Occipital lobe (tissue), 1 donor: ENCODE measurements at regions not wholly inside any gene's neighbourhood (a gene's known extent, or its start where the extent isn't known, plus 50 kb on each side); places are given as distances from the start of the nearest gene placed in this dataset.

Source experiments
- DNase-seq: peaks from one replicate; lab custom pipeline; 2025; lab: John Stamatoyannopoulos, UW

DNA sequence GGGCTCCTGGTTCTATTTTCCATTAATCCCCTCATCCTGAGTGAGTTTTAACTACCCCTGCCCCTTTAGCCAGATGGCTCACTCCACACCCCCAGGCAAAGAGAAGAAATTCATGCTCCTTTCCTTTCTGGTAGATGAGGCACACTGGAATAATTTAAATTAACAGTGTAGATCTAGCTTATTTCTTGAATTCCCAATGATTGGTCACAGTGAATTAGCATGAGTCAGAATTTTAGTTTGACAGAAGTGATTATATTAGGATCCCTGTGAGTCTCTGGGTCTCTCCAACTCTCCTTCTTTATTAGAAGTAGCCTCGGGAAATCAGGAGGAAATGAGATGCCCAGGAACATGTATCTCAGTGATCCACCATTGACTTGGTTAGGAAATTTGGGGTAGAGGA, 103.1 kb upstream of the KAZN start:
- no peak for DNase-seq

DNA sequence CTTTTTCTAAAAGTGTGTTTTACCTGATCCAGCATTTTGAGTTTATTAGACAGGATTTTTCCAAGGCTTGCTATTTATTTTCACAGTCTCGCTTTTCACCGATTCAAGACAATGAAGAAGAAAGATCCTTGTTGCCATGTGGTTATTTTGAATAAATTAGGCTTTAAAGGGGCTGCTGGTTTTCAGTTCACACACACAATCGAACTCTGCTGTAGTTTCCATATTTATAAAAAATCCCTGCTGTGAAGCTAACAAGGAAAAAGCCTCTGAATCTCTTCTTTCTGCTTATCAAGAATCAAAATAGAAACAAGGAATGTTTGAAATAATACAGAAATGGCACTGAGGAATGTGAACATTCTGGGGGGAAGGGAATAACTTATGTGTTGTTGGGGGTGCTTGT, 102.5 kb upstream of the KAZN start:
- DNase-seq: no peak

DNA sequence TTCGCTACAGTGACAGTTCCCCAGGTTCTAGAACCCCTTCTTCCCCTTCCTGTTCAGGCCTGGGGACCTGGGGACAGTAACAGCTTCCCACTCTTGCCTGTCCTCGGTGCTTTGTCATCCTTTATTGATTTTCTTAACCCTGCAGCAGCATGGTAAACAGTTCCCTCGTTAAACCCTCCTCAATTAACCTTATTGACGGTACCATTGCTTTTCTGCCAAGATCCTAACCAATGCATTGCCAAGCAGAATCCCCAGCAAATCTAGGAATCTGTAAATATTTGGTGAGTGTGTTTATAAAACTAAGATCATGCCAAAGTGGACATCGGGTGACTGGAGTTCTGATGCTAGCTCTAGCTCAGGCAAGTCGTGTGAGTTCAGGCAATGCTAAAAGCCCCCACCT, 99.6 kb upstream of the KAZN start:
- DNase-seq: no peak

DNA sequence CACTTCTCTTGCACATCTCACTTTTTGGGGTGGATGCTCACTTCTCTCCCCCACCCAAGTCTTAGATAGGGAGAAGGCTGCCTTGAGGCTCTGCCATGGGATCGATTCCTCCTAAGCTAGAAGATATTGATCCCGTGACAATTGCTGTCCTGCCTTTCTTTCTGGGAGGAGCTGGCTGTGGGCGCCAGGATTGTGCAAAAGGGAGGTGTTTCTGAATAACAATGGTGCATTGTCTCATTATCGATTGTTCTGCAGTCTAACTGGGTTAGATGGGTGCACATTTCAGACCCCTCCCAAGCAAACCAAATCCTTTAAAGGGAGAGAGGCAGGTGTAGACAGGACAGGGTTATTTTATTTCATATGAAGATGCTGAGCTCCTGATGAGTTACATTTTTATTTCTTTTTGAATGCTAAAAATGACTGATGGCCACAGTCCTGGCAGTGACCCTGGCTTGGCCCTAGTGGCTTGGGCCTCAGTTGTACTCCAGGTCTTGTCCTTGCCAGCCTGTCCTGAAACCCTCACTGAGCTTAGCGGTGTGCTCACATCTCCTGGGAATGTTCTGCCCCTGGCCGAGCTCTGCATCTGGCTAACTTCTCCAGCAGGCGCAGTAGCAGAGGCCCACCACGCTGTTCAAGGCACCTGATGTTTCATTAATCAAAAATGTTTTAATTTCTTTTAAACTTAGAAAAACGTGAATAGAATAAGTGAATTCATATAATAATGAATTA, 99.0 kb upstream of the KAZN start:
- DNase-seq: no peak

DNA sequence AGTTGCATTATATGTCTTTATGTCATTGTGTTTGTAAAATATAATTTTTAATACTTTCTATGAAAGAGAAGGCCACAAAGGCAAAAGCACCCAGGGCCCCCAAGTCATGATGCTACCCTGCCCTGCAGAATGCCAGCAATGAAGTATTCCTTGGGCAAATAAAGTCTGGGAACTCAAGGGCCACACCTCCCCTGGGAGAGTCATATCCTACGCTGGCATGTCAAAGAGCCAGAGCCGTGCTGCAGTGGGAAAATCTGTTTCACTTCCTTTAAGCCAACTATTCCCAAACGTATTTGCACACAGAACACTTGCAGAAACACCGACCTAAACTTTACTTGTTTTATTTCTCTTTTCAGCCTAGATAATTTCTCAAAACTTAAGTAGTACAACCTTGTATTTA, 98.4 kb upstream of the KAZN start:
- no peak for DNase-seq

DNA sequence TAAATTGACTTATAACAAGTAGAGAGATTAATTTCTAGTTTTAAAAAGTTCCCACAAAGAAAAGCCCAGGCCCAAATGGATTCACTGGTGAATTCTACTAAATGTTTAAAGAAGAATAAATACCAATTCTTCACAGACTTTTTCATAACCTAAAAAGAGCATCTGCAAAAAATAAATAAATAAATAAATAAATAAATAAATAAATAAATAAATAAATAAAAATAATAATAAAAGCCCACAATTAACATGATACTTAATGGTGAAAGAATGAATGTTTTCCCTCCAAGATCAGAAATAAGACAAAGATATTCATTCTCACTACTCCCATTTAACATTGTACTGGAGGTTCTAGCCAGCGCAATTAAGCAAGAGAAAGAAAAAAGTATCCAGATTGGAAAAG, 97.6 kb upstream of the KAZN start:
- no peak for DNase-seq

DNA sequence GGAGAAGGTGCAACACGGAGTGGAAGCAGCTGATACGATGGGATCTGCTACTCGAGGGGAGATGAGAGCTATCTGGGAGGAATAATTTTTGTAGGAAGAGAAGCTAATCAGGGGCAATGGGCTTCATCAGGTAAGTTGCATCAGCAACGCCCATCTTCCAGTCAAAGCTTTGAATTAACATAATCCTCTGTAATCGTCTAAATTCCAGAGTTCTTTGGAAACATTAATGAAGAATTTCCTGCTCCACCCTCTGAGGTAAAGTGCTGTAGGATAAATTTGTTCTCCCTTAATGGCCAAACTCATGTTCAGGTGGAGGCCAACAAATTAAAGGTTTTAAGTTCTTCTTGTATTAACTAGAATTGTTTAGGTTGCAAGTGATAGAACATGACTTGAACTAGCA, 94.0 kb upstream of the KAZN start:
- no peak for DNase-seq

DNA sequence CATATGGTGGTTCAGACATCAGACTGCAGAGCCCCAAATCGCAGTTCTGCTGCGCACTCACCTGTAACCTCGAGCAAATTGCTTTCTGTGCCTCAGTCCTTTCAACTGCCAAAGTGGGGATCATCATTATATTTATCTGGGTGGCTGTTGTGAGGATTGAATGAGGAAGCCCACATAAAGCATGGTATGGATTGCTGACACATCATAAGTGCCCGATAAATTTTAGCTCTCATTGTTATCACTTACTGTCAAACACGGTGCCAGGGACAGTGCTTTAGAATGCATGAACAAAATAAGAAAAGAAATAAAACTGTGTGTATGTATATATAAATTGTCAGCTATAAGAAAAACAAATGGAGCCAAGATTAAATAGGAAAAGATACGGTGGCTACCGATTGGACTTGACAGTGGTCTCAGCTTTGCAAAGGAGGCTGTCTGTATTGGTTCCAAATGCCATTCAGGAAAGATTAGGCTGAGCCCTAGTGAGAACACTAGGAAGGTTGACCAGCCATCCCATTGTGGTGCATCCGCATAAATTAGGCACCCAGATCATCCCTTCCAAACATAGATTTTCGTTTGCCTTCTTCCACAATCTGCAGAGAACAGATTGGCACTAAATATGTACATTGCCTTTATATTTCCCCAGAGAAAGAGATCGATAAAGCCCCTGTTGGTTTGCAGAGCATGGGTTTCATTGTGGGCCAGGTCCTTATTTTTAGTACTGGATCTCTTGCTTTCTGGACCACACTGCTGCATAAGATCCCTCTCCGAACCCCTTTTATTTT, 91.8 kb upstream of the KAZN start:
- DNase-seq: no peak

DNA sequence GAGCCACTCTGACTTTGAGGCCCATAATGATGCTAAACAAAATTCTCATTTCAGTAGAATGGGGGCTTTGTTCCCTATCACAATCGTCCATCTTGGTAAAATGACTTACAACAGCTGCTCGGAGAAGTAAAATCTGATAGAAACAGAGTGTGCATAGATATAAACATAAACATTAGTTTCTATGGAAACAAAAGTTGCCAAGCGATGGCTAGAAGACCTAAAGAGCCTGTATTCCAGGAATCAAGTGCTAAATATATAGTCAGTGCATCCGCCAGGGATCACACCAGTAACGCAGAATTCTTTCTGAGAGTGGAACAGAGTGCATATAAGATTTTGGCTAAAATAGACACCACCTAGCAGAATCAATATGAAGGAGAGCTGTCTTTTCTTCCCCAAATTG, 91.2 kb upstream of the KAZN start:
- DNase-seq: no peak

DNA sequence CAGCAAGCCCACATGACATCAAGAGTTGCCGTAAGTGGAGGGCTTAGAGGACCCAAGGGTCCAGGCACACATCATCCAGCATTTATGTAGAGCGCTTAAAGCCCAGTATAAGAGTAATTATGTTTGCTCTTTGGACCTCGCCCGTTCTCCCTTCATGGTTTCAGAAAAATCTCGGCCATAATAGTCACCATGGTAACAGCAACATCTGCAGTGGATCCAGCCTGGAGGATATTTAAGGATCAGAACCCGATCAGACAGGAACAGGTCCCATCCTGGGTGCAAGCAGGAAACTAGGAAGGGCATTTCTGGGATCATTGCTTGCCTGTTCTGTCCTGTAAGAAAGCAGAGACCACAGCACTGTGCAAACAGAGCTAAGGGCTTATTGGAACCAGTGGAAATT, 89.9 kb upstream of the KAZN start:
- DNase-seq: no peak

DNA sequence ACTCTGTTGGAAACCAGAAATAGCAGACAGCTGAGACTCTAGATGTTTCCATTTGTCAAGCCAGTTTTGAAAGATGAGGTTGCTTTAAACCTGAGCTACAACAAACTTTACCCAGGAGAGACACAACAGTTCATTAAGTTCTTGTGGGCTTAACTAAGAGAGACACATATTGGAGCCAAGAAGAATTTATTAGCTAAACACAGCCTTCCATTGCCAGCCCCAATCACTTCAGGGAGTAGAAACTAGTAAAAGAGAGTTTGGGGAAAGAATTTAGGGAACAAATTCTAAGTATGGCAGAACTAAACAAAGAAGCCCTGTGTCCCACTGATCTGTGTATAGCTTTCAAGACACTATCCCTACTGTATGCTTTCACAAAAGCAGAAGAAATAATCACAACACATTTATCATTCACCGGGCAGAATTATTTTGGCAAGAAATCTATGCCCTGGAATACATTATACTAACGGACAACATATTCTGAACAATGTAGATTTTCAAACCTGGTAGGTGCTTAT, 87.3 kb upstream of the KAZN start:
- DNase-seq: no peak

DNA sequence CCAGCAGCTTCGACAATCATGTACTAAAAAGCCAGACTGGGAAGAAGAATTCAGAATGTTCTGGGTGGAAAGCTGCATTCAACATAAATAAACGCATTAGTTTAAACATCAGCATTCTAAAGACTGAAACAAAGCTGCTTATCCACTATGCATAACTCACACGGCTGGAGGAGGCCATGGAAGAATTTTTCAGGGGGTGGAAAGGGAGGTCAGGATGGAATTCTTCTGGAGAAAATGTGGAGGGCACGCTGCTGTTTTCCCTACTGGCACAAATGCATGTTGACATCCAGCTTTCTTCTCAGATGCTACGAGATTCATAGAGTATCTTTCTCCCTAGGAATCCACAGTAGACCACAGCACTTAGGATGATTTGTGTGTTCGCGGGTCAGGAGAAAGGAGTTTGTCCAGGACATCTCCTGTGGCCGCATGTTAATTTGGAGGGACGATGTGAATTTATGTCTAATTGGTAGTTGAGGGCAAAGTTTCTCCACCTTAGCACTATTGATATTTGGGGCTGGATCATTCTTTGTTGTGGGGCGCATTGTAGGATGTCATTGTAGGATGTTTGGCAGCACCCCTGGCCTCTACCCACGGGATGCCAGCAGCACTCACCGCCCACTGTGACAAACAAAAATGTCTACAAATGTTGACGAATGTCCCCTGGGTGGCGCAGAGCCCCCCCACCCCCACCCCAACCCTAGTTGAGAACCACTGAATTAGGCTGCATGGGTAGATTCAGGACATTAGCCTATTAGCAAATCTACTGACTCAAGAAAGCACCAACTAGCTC, 86.5 kb upstream of the KAZN start:
- DNase-seq: no peak

DNA sequence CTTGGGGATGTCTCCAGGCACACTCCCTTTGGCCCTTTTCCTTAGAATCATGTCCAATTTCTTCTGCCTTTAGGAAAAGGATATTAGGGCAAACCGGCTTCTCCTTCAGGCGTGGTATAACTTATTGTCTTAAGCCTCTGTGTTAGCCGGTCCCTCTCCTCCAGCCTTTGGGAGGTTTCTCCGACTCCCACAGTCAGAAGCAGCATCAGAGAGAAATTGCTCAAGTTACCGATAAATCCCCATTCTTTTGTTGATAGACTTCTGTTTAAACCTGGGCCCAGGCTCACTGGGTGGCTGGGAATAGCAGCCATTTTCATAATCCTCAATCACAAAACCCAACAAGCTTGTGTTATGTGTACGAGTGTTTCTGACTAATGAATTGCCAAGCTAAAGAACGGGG, 85.4 kb upstream of the KAZN start:
- DNase-seq: no peak

DNA sequence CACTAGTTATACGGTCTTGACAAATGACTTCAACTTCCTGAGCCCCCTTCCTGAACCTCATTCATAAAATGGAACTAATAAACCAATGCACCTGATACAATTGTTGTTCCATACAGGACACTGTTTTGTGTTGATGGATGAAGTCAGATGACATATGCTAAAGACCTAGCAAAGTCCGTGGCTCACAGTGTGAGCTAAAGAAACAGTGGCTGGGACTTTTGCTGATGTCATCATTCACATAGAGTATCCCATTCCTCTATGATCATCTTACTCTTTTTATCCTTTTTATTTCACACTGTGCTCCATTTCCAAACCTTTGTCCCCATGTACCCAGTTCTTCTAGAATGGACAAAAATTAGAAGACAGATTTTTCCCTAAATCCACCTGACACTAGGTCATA, 83.7 kb upstream of the KAZN start:
- DNase-seq: no peak

DNA sequence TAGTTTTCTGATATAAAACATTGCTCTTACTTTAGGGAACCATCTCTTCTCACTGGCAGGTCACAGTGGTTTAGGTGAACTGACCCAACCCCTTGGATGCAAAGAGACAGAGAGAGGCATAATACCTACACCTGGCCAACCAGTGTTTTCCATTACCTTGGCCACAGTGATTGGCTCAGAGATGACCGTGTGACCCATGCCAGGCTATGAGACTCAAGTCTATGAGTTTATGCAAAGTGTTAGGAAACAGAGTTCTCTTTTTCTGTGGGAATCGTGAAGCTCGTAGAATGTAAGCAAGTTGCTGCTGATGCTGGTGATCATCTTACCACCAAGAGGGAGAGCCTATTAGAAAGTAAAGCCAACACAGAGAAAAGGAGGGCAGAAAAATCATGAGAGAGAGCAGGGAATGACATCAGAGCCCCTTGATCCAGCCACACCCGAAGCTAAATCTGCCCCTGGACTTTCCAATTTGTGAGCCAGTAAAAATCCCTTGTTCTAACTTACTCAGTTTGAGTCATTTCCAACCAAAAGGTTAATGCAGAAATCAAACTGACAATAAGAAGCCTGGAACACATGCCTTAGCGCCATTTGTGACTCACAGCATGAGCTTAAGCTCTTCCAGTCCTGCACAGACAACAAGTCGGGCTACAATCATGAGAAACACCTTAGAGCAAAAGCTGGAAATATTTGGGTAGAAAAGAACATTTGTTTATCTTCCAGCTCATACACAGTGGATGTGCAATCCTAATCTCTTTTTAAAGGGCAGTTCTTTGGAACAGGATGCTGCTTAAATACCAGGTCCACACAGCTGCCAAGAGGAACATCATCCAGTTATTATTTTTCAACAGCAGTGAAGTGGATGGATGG, 81.3 kb upstream of the KAZN start:
- DNase-seq: no peak

DNA sequence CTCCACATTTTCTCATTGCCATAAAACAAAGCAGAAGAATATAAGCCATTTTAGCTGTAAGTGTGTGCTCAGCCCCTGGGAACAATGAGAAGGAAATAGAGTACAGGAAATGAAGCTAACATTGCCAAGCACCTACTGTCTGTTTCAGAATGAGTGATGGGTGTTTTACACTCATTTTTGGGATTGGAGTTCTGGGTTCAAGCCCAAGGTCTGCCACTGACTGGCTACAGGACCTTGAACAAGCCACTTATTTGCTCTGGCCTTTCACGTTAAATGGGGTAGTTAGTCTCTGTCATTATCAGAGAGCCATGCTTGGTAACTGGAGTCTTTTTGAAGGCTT, 80.7 kb upstream of the KAZN start:
- no peak for DNase-seq

DNA sequence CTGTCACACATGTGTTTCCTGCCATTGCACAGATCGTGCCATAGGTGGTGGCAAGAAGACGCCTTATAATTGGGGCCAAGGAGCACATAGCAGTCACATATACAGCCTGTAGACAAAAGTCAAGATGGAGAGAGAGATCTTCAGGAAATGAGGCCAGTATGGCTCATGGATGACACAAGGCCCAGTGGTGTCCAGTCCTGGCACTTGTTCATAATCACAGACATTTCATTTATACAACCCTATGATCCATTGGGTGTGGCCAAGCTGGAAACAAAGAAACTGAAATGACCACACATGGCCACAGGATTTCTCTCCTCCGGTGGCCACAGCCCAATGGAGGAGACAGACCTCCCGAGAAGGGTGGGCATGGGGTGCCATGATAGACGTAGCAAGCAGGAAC, 78.5 kb upstream of the KAZN start:
- DNase-seq: no peak

DNA sequence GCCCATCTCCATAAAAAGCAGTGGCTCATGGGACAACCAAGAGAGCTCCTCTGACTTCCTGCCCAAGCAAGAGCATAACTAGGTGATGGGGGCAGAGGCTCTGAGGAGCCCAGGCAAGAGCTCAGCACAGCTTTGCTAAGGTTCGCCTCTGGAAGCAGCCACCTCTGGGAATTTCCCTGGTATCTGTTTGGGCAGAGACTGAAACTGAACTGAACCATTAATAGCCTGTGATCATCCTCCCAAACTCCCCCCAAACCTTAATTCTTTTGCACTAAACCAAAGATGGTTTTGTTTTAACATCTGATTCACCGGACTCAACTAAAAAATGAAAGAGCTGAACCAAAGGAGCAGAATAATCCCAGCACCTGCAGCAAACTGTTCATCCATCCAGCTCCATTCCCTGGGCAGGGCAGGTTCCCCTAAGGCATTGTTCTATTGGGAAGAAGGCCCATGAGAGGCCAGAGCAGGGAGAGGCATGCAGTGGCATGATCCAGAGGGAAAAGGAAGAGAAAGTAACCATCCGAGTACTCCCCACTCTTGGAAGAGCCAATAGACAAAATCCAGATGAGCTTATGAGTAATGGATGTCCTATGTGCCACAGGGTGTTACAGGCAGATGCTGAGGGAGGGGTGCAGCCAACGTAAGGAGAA, 77.8 kb upstream of the KAZN start:
- no peak for DNase-seq

DNA sequence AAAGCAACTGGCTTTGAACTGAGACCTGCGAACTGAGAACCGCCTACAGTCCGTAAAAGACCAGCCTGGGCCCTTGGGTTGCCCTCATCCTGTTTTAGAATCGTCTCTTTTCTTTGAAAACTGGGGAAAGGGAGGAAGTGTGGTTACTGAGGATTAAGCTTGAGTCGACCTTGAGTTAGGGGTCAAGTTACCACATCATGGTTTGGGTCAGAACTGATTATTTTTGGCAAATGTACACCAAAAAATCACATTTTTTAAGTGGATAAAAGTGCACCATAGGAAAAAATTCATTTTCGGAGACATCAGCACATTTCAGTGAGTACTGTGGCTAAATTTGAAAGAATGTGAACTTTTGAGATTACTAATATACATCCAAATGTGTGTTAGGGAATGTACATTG, 76.9 kb upstream of the KAZN start:
- DNase-seq: no peak

DNA sequence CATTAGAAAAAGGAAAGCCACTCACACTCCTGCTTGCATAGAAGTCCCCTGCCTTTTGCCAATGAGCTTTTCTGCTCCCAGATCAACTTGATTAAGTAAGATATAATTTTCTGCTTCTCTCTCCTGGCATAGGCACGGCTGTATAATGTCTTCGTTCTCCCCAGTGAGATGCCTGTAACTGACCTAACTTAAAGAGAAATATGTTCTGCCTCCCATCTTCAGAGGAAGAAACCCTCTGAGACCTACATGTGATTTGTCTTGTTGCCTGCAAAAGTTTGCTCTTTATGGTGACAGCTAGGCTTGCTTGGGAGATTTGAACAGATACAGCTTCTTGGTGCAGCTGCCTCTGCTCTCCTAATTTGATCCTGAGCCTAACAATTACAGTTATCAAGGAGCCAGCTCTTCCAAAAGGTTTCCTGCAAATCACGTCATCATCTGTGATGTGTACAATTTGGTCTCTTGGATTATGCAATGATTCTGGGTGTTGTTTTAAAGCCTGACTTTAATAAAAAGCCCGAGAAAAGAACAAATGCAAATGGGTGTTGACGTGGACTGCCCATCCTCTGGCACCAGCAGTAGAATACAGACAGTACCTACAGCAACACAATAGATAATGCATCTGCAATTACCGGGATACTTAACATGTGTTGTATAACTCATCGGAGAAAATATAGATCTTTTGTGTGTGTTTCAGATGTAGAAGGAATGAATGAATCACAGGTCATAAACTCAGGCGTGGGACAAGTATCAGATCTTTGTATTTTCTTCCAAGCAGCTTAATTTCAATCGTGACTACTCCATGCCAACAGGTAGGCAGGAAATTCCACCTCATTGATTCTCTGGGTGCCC, 76.2 kb upstream of the KAZN start:
- no peak for DNase-seq
